HUES48 (cell line): ENCODE measurements at regions not wholly inside any gene's neighbourhood (a gene's known extent, or its start where the extent isn't known, plus 50 kb on each side); places are given as distances from the start of the nearest gene placed in this dataset.

ENCODE experiments used
- H3K27ac ChIP-seq: one replicate; pipeline ENCODE4 v1.7.0; 2013; ENCODE audit warnings: low read depth, low read length, inconsistent platforms
- H3K27me3 ChIP-seq: 2 replicates; pipeline ENCODE4 v1.6.1; 2013; ENCODE audit warnings: mild to moderate bottlenecking, low read length; ENCODE audit not compliant: control insufficient read depth, insufficient read depth
- H3K36me3 ChIP-seq: 2 replicates; pipeline ENCODE4 v1.6.1; 2013; ENCODE audit warnings: low read length; ENCODE audit not compliant: control insufficient read depth, insufficient read depth
- H3K4me1 ChIP-seq: 2 replicates; pipeline ENCODE4 v1.6.1; 2013; ENCODE audit warnings: mild to moderate bottlenecking, low read length; ENCODE audit not compliant: control insufficient read depth, insufficient read depth
- H3K4me3 ChIP-seq: 2 replicates; pipeline ENCODE4 v1.5.1; 2013; ENCODE audit warnings: mild to moderate bottlenecking, low read depth, low read length
- H3K9ac ChIP-seq: 2 replicates; pipeline ENCODE4 v1.6.1; 2013; ENCODE audit warnings: mild to moderate bottlenecking, low read depth, low read length, moderate library complexity
- H3K9me3 ChIP-seq: 2 replicates; pipeline ENCODE4 v1.6.1; 2013; ENCODE audit warnings: low read length; ENCODE audit not compliant: control insufficient read depth, insufficient read depth

GRCh38 chr2:121818546-121818945 lies 63.1 kb downstream of the TSN start:
- peaks cover 5% of the 10 kb centered on the region; the same call in 1 of the 2 replicates for H3K9me3 ChIP-seq
- H3K4me3 ChIP-seq, result no peak overlapping the region
- H3K27me3 ChIP-seq, result no peaks in the 10 kb centered on the region
- peaks cover under 1% of the 10 kb centered on the region; the same call in 1 of the 2 replicates for H3K4me1 ChIP-seq
- no peak overlapping the region for H3K27ac ChIP-seq
- no peaks in the 10 kb centered on the region for H3K36me3 ChIP-seq
- no peak overlapping the region for H3K9ac ChIP-seq

GRCh38 chr2:121819846-121820245 lies 64.4 kb downstream of the TSN start:
- H3K27ac ChIP-seq, result no peak overlapping the region

GRCh38 chr2:121821476-121822158 lies 66.2 kb downstream of the TSN start:
- Histone ChIP-seq H3K4me1 (no peaks in the 10 kb centered on the region), H3K27ac (no peak overlapping the region), H3K9me3 (peaks cover 5% of the 10 kb centered on the region; the same call in 1 of the 2 replicates), H3K4me3 (no peak overlapping the region), H3K9ac (no peak overlapping the region), H3K27me3 (no peaks in the 10 kb centered on the region), H3K36me3 (no peaks in the 10 kb centered on the region)

More at GRCh38 chr2:121819846-121820245, 64.4 kb downstream of the TSN start:
- Histone ChIP-seq H3K9ac (no peak overlapping the region), H3K27me3 (no peaks in the 10 kb centered on the region), H3K4me1 (no peaks in the 10 kb centered on the region), H3K4me3 (no peak overlapping the region), H3K36me3 (no peaks in the 10 kb centered on the region), H3K9me3 (peaks cover 5% of the 10 kb centered on the region; the same call in 1 of the 2 replicates)

GRCh38 chr2:121824264-121824663 lies 68.8 kb downstream of the TSN start:
- 0 out of 2 replicates have a peak, but pooled peaks cover 3% of the 10 kb centered on the region for H3K9me3 ChIP-seq
- H3K27ac ChIP-seq, result no peak overlapping the region
- H3K4me3 ChIP-seq, result no peak overlapping the region
- H3K36me3 ChIP-seq, result no peaks in the 10 kb centered on the region
- no peak overlapping the region for H3K9ac ChIP-seq
- no peaks in the 10 kb centered on the region for H3K27me3 ChIP-seq
- H3K4me1 ChIP-seq, result peaks cover 6% of the 10 kb centered on the region; the same call in 1 of the 2 replicates

- 0 out of 2 replicates have a peak, but pooled peaks cover 3% of the 10 kb centered on the region for H3K9me3 ChIP-seq
These were observed 69.8 kb downstream of the TSN start for GRCh38 chr2:121825003-121825950.

GRCh38 chr2:121826036-121826435 lies 70.6 kb downstream of the TSN start:
- Histone ChIP-seq H3K27ac (no peak overlapping the region), H3K4me3 (no peak overlapping the region), H3K27me3 (no peaks in the 10 kb centered on the region), H3K4me1 (peaks cover 6% of the 10 kb centered on the region; the same call in 1 of the 2 replicates), H3K36me3 (no peaks in the 10 kb centered on the region), H3K9ac (no peak overlapping the region), H3K9me3 (0 out of 2 replicates have a peak, but pooled peaks cover 3% of the 10 kb centered on the region)

More at GRCh38 chr2:121825003-121825950, 69.8 kb downstream of the TSN start:
- Histone ChIP-seq H3K36me3 (no peaks in the 10 kb centered on the region), H3K27ac (no peak overlapping the region), H3K4me1 (peaks cover 6% of the 10 kb centered on the region; the same call in 1 of the 2 replicates), H3K4me3 (no peak overlapping the region), H3K27me3 (no peaks in the 10 kb centered on the region), H3K9ac (no peak overlapping the region)

GRCh38 chr2:121828281-121828731 lies 72.9 kb downstream of the TSN start:
- no peaks in the 10 kb centered on the region for H3K36me3 ChIP-seq
- no peak overlapping the region for H3K27ac ChIP-seq
- H3K4me1 ChIP-seq, result peaks cover 6% of the 10 kb centered on the region; the same call in 1 of the 2 replicates
- no peaks in the 10 kb centered on the region for H3K27me3 ChIP-seq
- no peaks in the 10 kb centered on the region for H3K9me3 ChIP-seq
- no peak overlapping the region for H3K9ac ChIP-seq
- no peak overlapping the region for H3K4me3 ChIP-seq

- H3K9ac ChIP-seq, result no peak overlapping the region
- H3K27ac ChIP-seq, result no peak overlapping the region
- no peaks in the 10 kb centered on the region for H3K36me3 ChIP-seq
- peaks cover 6% of the 10 kb centered on the region; the same call in 1 of the 2 replicates for H3K4me1 ChIP-seq
- H3K27me3 ChIP-seq, result no peaks in the 10 kb centered on the region
- no peaks in the 10 kb centered on the region for H3K9me3 ChIP-seq
- H3K4me3 ChIP-seq, result no peak overlapping the region
These were observed 75.4 kb downstream of the TSN start for GRCh38 chr2:121830809-121831208.

GRCh38 chr2:121831841-121832240 lies 76.4 kb downstream of the TSN start:
- Histone ChIP-seq H3K27me3 (no peaks in the 10 kb centered on the region), H3K36me3 (no peaks in the 10 kb centered on the region), H3K9me3 (no peaks in the 10 kb centered on the region), H3K4me1 (peaks cover 6% of the 10 kb centered on the region; the same call in 1 of the 2 replicates), H3K27ac (no peak overlapping the region), H3K9ac (no peak overlapping the region), H3K4me3 (no peak overlapping the region)

- Histone ChIP-seq H3K9ac (no peak overlapping the region), H3K27me3 (no peaks in the 10 kb centered on the region), H3K36me3 (no peaks in the 10 kb centered on the region), H3K4me3 (no peak overlapping the region), H3K9me3 (no peaks in the 10 kb centered on the region), H3K4me1 (peaks cover 6% of the 10 kb centered on the region; the same call in 1 of the 2 replicates), H3K27ac (no peak overlapping the region)
These were observed 77.2 kb downstream of the TSN start for GRCh38 chr2:121832412-121833357.
